PFSK-1 (cell line): ENCODE measurements at regions not wholly inside any gene's neighbourhood (a gene's known extent, or its start where the extent isn't known, plus 50 kb on each side); places are given as distances from the start of the nearest gene placed in this dataset.

Source experiments
- FOXP2 ChIP-seq: optimal IDR thresholded peaks from 2 replicates; pipeline ENCODE3; 2011; ENCODE audit warnings: borderline replicate concordance, control low read depth, inconsistent platforms; ENCODE audit not compliant: insufficient read depth; ENCODE audit errors: extremely low read length, extremely low read depth
- POLR2AphosphoS5 ChIP-seq: IDR thresholded peaks from 2 replicates; pipeline ENCODE4 v1.6.1; 2012; ENCODE audit warnings: low read depth, mild to moderate bottlenecking, control low read depth, low read length, moderate library complexity
- SIN3A ChIP-seq: IDR thresholded peaks from 2 replicates; pipeline ENCODE4 v1.6.1; 2012; ENCODE audit warnings: mild to moderate bottlenecking, low read length, moderate library complexity, borderline replicate concordance; ENCODE audit not compliant: insufficient read depth
- TAF1 ChIP-seq: IDR thresholded peaks from 2 replicates; pipeline ENCODE4 v1.6.1; 2012; ENCODE audit warnings: low read length, control low read depth, borderline replicate concordance; ENCODE audit not compliant: insufficient read depth
- TF ChIP-seq, protein P1 (sequence below), 2 experiments: IDR thresholded peaks; 2 replicates each; pipeline versions ENCODE4 v1.6.1 to v1.8.0; 2011 to 2012; ENCODE audit warnings: low read depth in 2 of 2, low read length in 2 of 2, control low read depth in 1 of 2, inconsistent platforms in 1 of 2, mild to moderate bottlenecking in 1 of 2, moderate library complexity in 1 of 2; ENCODE audit not compliant: insufficient read depth in 1 of 2

DNA sequence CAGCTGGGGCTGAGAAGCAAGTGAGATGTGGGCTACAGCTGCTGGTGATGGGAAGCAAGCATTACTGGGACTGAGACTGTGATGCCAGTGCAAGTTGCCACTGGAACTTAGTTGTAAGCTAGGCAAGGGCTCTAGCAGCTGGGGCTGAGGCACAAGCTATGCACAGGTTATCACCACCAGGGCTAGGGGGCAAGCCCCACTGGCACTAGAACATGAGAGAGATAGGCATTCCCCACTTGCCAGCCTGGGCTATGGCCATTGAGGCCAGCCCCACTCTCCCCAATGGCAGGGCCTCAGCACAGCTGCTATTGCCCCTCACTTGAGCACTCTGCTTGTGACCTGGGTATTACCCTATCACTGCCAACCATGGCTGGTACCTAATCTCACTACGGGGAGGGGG lies 130.8 kb upstream of the SMIM31 start:
- TF ChIP-seq POLR2AphosphoS5 (no peak), TAF1 (no peak), SIN3A (no peak), FOXP2 (no peak)
- TF ChIP-seq, protein P1, sequence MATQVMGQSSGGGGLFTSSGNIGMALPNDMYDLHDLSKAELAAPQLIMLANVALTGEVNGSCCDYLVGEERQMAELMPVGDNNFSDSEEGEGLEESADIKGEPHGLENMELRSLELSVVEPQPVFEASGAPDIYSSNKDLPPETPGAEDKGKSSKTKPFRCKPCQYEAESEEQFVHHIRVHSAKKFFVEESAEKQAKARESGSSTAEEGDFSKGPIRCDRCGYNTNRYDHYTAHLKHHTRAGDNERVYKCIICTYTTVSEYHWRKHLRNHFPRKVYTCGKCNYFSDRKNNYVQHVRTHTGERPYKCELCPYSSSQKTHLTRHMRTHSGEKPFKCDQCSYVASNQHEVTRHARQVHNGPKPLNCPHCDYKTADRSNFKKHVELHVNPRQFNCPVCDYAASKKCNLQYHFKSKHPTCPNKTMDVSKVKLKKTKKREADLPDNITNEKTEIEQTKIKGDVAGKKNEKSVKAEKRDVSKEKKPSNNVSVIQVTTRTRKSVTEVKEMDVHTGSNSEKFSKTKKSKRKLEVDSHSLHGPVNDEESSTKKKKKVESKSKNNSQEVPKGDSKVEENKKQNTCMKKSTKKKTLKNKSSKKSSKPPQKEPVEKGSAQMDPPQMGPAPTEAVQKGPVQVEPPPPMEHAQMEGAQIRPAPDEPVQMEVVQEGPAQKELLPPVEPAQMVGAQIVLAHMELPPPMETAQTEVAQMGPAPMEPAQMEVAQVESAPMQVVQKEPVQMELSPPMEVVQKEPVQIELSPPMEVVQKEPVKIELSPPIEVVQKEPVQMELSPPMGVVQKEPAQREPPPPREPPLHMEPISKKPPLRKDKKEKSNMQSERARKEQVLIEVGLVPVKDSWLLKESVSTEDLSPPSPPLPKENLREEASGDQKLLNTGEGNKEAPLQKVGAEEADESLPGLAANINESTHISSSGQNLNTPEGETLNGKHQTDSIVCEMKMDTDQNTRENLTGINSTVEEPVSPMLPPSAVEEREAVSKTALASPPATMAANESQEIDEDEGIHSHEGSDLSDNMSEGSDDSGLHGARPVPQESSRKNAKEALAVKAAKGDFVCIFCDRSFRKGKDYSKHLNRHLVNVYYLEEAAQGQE (IDR thresholded peaks at IDR 0.05; ENCODE audit: insufficient read depth in 1 of 2, low read depth in 2 of 2, low read length in 2 of 2), result no peak
